Kidney glomerular epithelial cell (primary cell): ENCODE measurements at regions not wholly inside any gene's neighbourhood (a gene's known extent, or its start where the extent isn't known, plus 50 kb on each side); places are given as distances from the start of the nearest gene placed in this dataset.

Source experiments
- DNase-seq: peaks from one replicate; lab custom pipeline; 2025; lab: John Stamatoyannopoulos, UW

DNA sequence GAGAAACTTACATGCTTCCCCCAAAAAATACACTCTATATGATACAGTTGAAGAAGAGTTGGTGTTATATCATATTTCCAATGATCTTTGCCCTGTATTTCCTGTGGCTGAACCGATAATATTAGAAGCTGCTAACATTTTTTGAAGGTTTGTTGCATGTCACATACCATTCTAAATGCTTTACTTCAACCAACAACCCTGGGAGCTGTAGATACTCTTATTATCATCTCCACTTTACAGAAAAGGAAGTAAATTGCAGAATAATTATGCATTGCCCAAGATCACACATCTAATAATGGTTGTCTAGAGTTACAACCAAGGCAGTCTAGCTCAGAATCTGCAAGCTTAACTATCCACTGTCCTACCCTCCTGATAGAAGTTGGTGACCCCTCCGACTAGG is 182.8 kb downstream of the NUAK1 start:
- DNase-seq, result no peak

DNA sequence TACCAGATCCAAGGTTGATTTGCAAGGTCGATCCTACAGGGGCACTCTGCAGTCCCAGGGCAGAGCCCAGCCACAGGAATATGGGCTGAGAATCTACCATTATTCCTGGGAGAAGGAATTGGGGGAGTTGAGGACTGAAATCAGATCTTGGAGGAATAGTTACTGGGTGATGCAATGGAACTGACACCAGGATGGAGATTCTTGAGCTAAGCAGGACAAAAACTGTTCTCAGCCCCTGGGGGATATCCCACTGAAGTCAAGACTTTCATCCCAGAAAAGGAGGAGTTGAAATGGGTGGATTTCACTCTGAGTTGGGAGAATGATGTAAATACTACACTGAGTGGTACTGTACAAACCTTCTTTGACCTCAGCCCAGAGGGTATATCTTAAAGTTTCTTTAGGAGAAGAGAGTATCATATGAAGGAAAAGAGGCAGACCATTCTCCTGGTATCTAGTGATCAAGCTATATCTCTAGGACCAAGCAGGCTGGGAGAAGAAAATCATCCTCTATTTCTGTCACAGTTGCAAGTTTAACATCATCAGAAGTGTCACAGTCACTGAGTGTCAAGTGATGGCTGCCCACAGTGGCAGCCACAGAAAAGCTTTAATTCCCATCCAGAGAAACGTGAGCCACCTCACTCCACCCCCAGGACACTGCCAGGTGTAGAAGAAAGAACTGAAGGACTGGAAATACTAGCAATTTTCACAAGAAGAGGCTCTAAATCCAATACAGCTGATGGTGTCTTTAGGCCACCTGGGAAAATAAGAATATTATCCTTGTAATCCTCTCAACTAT is 181.9 kb downstream of the NUAK1 start:
- DNase-seq, result no peak

DNA sequence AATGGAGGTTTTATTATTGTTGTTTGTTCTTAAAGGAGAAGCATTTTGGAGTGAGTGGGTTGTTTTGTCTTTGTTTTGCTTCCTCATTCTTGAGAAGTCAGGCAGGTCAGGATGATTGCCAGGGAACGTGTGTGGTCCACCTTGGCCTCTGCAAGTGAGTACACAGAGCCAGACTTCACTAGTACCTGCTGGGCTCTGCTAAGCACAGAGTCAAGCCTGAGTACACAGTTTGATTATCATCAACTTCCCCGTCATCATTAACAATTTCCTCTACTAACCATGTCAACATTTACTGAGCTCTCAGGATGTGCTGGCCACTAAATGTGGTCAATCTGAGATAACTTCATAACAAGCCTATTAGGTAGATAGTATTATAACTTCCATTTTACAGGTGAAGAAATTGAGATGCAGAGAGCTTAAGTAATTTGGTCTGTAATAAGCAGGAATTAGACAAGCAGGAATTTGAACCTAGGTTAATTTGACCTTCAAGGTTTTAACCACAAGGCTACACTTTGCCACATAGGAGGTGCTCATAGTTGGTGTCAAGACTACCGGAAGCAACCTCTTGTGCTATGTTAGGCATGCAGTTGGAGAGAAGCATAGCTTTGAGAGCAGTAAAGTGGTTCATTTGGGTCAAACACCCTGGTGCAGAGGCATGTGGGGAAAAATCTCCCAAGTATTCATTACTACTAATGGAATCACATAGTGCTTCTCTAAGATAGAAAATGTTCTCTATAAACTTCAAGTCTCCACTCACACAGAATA is 178.3 kb downstream of the NUAK1 start:
- DNase-seq, result peak; percentile 91

DNA sequence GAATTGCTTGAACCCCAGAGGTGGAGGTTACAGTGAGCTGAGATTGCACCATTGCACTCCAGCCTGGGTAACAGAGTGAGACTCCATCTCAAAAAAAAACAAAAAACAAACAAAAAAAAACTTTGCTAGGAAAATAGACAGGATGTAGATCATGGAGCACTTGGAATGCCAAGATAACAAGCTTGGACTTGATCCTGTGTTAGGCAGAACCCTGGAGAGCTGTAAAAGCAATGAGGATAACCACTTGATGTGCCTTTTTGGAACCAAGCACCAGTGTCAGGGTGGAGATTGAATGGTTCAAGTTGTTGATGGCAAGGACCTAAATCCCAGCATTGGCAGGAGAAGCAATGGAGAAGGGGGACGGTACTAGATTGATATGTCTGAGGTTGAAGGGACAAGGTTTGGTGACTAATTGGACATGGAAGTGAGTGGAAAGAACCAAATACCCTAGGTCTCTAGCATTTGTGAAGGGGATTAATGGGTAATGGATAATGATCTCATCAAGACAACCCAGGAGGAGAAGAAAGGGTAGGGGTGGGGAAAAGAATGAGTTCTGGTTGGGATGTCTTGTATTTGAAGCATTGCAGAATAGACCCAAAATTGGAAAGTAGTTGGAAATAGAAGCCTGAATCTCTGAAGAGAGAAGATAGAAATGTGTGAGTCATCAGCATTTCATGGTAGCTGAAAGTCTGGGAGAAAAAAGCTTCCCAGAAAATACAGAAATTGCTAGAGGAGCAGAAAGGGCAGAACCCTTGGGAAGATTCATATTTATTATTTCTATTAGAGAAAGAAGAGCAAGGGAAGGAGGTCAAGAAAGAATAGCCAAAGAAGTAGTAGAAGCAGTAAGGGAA is 176.7 kb downstream of the NUAK1 start:
- DNase-seq, result peak; percentile 12

DNA sequence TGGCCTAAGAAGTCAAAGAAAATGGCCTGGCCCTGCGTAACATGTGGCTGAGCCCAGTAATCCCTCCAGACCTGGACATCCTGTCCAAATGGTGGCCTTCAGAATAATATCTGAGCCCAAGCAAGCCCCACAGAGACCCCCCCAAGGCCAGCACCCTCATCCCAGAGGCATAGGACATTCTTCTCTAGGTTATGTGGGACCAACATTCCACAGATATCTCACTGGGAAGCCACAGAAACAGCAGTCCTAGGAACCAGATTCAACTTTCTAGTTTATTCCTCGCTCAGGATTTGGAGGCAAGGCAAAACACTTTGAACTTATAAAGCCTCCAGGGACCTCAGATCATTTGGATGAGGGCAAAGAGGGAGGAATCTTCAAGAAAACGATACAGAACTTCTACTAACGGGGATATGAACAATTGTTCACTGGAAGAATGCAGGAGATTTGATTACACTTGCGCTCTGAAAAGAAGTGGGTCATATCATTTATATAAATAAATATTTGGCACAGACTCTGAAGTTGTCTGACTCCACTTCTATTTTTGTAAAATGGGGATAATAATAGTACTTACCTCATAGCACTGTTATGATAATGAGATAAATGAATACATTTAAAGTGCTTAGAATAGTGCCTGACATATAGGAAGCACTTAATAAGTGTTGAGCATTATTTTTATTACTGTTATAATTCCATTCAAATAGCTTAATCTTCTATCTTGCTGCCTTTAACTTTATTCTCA is 171.5 kb downstream of the NUAK1 start:
- no peak for DNase-seq

DNA sequence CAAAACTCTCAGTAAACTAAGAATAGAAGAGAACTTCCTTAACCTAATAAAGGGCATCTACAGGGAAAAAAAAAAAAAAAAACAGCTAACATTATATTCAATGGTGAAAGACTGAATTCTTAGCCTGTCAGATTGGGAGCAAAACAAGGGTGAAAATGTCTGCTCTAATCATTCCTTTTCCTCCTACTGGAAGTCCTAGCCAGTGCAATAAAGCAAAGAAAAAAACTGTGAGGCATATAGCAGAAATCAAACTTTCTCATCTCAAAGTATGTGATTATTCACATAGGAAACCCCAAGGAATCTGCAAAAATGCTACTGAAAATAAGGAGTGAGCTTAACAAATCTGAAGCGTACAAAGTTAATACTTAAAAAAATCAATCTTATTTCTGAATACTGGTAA is 170.7 kb downstream of the NUAK1 start:
- no peak for DNase-seq

DNA sequence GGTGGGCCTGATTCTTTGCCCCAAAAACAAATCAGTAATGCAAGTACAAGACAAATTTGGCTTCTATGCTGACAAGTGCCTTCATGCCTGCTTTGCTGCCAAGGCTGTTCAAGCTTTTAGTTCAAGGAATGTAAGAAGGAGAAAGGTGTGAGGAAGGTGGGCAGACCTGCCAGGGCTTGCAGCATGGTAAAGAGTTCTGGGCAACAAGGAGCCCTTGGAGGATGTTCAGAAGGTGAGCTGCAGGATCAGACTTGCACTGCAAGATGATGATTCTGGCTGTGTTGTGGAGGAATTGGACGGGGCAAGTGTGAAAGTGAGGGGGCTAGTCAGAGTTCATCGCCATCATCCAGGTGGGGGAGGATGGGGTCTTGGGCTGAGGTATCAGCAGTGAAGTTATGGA is 167.9 kb downstream of the NUAK1 start:
- no peak for DNase-seq

DNA sequence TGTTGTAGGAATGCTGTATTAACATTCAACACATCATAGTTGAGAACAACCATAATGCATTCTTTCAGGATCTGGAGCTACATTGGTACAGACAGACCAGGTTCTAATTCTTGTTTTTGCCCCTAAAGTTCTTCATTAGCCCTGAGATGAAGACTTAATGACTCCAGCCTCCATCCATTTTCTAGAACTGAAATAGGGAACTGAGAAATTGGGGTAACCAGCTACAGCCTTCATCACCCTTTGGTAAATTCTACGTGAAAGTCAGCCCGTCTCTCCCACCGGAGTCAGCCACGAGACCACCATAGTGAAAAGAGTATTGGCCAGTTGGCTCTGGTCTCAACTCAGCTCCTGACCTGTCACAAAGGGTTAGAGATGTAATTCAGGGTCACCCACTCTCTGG is 164.0 kb downstream of the NUAK1 start:
- no peak for DNase-seq

DNA sequence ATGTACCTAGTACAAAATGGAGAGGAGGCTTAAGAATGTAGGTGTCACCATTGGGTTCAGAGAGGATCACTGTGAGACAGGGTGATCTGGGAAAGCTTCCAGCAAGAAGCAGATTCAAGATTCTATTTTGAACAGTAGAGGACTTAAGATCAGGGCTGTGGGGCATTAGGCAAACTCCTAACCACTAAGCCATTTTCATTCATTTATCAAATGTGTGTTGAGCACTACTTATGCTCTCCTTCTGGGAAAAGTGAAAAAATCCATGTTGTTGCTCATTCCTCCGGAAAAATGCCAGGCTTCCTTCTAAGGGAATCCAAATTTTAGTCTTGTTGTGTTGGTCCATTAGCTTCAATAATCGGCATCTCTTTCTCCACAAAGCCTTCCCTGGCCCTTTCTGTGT is 163.4 kb downstream of the NUAK1 start:
- DNase-seq, result no peak

DNA sequence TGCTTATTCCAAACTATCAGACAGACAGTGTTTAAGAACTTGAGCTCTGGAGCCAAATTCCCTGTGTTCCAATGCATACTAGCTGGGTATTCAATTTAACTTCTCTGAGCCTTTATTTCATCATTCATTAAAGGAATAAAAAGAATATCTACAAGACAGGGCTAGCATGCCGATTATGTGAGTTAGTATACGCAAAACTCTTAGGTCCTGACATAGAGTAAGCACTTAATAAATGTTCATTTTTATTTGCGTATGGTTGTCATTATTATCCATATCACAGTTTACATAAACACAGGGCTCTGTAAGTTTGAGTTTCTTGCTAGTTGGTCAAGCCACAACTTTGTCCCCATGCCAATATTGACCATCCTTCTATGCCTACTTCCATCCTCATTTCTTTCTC is 161.5 kb downstream of the NUAK1 start:
- DNase-seq, result no peak

DNA sequence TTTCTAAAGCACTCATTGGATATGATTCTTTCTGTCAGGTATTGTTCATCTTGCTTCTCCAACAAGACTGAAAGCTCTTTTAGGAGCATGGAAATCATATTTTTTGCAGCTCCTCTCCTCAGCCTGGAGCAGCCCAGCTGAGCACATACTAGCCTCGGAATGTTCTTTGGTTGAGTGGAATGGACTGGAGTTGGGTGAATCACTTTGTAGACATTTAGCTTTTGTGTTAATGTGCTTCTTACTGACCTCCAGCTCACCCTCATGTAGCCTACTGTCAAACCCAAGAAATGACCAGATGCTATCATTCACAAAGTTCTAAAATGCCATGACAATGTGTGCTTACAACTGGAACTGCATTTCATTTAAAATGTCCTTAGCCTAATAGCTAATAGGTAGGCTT is 161.1 kb downstream of the NUAK1 start:
- DNase-seq, result peak; percentile 44

DNA sequence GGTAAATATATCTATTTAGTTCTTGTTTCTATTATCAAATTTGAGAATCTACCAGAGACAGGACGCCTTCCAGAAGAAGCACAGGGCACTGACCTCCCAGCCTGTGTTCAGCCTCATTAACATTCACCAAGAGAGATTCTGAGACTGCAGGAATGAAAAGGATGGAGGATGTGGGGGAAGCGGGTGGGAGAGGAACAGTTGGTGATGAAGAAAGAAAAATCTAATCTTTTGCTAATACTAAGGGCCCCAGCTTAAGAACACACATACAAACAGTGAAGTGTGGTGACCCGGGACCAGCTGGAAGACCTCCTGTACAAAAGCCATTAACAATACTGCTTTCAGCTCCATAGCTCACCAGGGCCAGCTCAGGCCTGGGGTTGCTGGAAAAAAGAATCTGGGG is 160.5 kb downstream of the NUAK1 start:
- peak; percentile 50 for DNase-seq

DNA sequence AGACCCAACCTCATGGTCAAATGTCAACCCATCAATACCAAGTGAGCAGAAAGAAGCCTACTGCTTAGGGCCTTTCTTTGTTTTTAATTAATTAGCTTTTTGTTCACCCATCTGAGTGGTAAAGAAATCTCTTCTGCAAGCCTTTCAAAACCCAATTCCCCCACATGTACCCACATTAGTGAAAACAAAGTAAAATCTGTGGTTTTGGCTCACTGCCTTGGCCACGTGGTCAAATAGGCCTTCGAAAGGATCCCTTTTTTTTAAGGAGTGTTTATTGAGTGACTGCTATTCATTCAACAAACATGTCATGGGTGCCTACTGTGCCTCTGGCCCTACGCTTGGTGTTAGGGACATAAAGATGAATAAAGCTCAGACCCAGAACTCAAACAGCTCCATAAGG is 160.1 kb downstream of the NUAK1 start:
- DNase-seq, result no peak

DNA sequence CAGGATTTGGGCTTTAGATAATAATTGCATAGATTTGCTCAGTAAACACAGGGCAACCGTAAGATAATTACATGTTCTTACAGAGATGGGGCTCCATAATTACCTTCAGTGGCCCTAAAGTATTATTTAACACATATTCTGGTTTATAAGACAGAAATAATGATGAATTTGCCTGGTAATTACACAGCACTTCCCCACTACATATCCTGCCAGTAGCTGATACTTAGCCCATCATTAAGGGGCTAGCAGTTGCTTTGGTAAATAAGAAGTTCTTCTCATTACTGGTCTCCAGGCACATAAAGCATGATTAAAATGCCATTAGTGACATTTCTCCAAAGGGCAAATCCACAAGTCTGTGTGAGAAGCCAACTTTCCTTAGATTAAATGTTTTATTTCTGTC is 158.7 kb downstream of the NUAK1 start:
- DNase-seq, result no peak

DNA sequence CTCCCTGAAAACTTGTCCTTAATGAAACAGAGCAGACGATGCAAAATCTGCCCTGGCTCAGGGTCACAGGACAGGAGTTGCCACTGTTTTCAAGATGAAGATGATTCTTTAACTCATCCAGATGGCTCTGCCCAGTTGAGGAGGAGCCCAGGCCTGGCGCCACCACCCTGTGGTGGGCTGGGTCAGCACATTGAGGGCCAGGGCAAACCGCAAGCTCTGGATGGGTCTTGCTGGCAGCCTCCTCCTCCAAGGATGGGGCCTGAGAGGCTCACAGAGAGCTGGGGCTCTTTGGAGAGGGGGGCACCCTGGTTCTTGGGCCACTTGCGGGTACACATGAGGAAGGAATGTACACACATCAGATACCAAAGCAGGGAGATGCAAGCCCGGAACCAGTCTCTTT is 158.2 kb downstream of the NUAK1 start:
- no peak for DNase-seq

DNA sequence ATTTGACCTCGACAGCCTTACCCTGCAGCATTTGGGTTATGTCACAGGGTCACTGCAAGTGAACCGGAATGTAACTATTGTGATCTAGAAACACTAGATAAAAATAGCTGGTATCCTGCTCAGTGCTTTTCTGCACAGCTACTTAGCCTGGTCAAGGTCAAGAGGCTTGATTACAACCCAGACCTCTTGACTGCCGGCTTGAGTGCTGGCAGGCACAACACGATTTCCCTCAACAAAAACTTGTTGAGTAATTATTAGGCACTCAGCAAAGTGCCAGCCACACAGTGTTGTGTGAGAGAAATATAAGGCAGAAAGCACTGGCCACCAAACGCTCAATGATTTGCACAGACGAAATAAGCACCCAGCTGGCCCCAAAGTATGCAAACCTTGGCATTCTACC is 156.7 kb downstream of the NUAK1 start:
- DNase-seq, result no peak

DNA sequence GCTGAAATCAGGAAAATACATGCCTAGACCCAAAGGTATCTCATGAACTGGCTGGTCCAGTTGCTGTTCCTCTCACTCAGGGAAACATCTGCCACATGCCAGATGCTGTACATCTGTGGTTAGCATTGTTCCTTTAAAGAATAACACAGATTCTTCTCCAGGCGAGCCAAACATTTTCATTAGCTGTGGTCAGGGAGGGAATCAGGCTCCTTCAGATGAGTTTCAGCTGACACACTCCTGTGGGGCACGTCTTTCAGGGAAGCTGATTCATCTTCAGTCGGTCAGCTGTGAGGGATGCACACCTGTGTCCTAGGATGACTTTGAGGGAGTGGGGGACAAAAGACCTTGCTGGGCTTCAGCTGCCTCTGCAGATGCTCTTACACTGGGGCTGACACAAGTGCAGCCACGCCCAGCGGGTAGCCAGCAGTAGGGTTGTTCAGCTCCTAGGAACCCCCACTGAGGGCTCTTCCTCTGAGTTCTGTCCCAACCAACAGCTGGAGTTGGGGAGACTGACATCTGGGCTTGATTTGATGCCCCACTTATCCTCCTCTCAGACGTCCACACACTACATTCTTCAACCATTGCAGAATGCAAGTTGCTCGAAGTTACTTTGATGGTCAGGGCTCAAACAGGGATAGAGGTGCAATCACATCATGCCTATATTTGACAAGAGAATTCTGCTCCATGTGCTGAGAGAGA is 155.0 kb downstream of the NUAK1 start:
- peak; percentile 53 for DNase-seq

DNA sequence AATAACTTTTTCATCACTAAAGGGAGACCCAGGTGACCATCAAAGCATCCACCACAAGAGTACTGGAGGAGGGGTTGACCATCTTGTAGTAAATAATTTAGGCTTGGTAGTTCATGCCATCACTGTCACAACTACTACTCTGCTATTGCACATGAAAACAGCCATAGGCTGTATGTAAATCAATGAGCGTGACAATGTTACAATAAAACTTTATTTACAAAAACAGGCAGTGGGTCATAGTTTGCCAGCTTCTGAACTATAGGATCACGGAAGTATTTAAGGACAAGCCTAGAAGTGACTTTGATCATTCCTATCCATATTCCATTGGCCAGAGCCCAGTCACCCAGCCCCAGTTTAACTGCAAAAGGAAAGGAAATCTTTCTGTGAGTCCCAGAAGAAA is 153.4 kb downstream of the NUAK1 start:
- DNase-seq, result no peak

DNA sequence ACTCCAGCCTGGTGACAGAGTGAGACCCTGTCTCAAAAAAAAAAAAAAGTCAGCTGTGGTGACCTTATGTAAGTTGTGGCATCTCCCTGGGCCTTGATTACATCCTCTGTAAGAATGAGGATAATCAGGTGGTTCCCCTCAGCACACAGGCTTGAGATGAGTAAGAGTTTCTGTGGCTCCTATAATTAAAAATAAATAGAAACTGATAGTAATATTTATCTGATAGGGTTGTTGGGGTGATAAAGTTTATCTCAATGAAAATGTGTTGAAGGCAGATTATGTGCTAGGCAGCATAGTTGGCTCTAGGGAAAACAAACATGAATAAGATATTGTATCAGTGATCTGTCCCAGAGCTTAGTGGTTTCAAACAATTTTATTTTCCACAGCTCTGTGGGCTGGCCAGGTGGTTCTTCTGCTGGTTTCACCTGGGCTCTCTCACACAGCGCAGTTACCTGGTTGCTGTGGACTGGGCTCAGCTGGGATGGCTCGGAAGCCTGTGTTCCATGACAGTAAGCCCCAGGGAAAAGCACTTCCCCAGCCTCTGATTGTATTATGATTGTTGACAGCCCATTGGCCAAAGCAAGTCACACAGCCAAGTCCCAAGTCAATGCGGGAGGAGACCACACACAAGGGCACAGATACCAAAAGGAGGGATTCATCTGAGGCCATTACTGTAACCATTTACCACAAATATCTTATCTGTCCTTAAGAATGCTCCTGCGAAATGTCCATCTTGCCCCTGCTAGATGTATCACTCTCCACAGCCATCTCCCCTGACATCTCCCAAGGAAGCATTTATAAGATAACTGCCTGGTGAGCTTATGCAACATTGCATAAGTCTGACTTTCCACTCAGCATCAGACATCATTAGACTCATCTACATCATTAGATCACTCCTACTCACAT is 151.7 kb downstream of the NUAK1 start:
- peak; percentile 36 for DNase-seq

DNA sequence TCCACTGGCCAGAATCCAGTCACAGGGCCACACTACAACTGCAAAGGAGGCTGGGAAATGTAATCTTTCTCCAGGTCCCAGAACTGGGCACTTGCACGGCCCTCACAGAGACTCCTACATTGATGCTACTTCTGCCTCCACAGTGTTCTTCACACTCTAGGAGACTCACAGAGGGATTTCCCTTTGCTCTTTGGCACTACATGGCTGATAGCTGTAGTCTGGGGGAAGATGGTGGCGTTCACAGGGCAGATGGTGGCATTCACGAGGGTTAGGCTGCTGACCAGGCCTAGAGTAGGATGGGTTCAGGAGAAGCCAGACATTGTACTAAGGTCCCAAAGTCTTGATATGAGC is 151.1 kb downstream of the NUAK1 start:
- no peak for DNase-seq
